Nephron (organoid): ENCODE measurements at regions not wholly inside any gene's neighbourhood (a gene's known extent, or its start where the extent isn't known, plus 50 kb on each side); places are given as distances from the start of the nearest gene placed in this dataset.
"Not testable (repeated sequence)": the region's sequence is repeated elsewhere in the genome, so short reads cannot be mapped to it uniquely, and the experiment has no call there.

Source experiments
- H3K27ac Mint-ChIP-seq, 3 experiments: 2 replicates each; pipeline ENCODE4 v1.8.0; 2020; ENCODE audit warnings: mixed read lengths in 3 of 3, mild to moderate bottlenecking in 2 of 3, moderate library complexity in 1 of 3
- H3K27me3 Mint-ChIP-seq: 2 replicates; pipeline ENCODE4 v1.8.0; 2021; ENCODE audit warnings: low read depth, mild to moderate bottlenecking, moderate library complexity, mixed read lengths
- H3K36me3 Mint-ChIP-seq: 2 replicates; pipeline ENCODE4 v1.8.0; 2020; ENCODE audit warnings: low read depth, mixed read lengths
- H3K4me1 Mint-ChIP-seq: 2 replicates; pipeline ENCODE4 v1.8.0; 2020; ENCODE audit warnings: mixed read lengths
- H3K4me3 Mint-ChIP-seq, 3 experiments: 2 replicates each; pipeline ENCODE4 v1.8.0; 2020; ENCODE audit warnings: mild to moderate bottlenecking in 3 of 3, mixed read lengths in 3 of 3, moderate library complexity in 2 of 3
- H3K9me3 Mint-ChIP-seq: 2 replicates; pipeline ENCODE4 v1.8.0; 2020; ENCODE audit warnings: mixed read lengths
- CTCF ChIP-seq, 3 experiments: fragments of 200-600 bp; sonication (generic); IDR thresholded peaks; one replicate each; pipeline ENCODE4 v1.5.0; 2021; ENCODE audit warnings: antibody characterized with exemption in 3 of 3; ENCODE audit not compliant: unreplicated experiment in 3 of 3

GRCh38 chr2:212794471-212794870, 255.9 kb upstream of the ERBB4 start:
- peaks cover 4% of the 10 kb centered on the region for H3K4me1 Mint-ChIP-seq
- H3K9me3 Mint-ChIP-seq = no peaks in the 10 kb centered on the region
- H3K4me3 Mint-ChIP-seq = no peak overlapping the region
- TF ChIP-seq CTCF (IDR thresholded peaks at IDR 0.05; ENCODE audit: unreplicated experiment in 3 of 3) = no peak
- no peaks in the 10 kb centered on the region for H3K27me3 Mint-ChIP-seq
- no peak overlapping the region for H3K27ac Mint-ChIP-seq
- no peaks in the 10 kb centered on the region for H3K36me3 Mint-ChIP-seq

- peaks cover 8% of the 10 kb centered on the region for H3K9me3 Mint-ChIP-seq
- H3K27me3 Mint-ChIP-seq = no peaks in the 10 kb centered on the region
- no peaks in the 10 kb centered on the region for H3K4me1 Mint-ChIP-seq
- no peak for TF ChIP-seq CTCF (IDR thresholded peaks at IDR 0.05; ENCODE audit: unreplicated experiment in 3 of 3)
- no peak overlapping the region for H3K4me3 Mint-ChIP-seq
- no peak overlapping the region for H3K27ac Mint-ChIP-seq
- H3K36me3 Mint-ChIP-seq = no peaks in the 10 kb centered on the region
Measured at GRCh38 chr2:212791569-212791968, 253.0 kb upstream of the ERBB4 start.

DNA sequence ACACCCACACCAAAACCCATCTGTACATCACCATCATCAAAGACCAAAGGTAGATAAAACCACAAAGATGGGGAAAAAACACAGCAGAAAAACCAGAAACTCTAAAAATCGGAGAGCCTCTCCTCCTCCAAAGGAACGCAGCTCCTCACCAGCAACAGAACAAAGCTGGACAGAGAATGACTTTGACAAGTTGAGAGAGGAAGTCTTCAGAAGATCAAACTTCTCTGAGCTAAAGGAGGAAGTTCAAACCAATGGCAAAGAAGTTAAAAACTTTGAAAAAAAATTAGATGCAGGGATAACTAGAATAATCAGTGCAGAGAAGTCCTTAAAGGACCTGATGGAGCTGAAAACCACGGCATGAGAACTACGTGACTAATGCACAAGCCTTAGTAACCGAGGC, 247.5 kb upstream of the ERBB4 start:
- not testable (repeated sequence) for H3K27ac Mint-ChIP-seq, H3K4me1 Mint-ChIP-seq, H3K36me3 Mint-ChIP-seq, H3K4me3 Mint-ChIP-seq, H3K27me3 Mint-ChIP-seq
- peaks cover 24% of the 10 kb centered on the region for H3K9me3 Mint-ChIP-seq

DNA sequence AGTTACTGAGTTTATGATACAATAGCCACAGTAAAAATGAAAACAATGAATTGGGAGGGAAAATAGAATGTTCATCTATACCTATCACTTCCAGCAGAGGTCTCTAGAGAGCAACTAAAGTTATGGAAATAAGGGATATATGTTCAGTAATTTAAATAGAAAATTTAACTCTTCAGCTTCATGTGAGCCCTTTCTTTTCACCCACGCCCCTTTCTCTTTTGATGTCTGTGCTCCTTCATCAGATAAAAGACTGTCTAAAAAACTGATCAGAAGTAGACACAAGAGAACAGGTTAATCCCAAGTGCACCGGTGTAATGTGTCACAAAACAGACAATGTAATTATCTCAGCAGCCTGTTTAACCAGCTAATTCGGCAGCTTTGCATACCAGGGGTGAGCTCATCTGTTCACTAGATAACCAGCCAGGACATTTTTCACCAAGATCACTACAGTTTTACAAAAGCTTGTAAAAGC, 238.5 kb upstream of the ERBB4 start:
- Mint-ChIP-seq H3K4me1 (no peaks in the 10 kb centered on the region), H3K27me3 (no peaks in the 10 kb centered on the region), H3K9me3 (no peaks in the 10 kb centered on the region), H3K4me3 (peak overlapping the region in 1 of 3 experiments; percentile 34), H3K36me3 (no peaks in the 10 kb centered on the region), H3K27ac (no peak overlapping the region)
- TF ChIP-seq CTCF (IDR thresholded peaks at IDR 0.05; ENCODE audit: unreplicated experiment in 3 of 3) = peak; percentile 51 to 76 (median 61)

GRCh38 chr2:212773808-212774339, 235.3 kb upstream of the ERBB4 start:
- H3K27me3 Mint-ChIP-seq = no peaks in the 10 kb centered on the region
- no peak for TF ChIP-seq CTCF (IDR thresholded peaks at IDR 0.05; ENCODE audit: unreplicated experiment in 3 of 3)
- no peaks in the 10 kb centered on the region for H3K9me3 Mint-ChIP-seq
- no peaks in the 10 kb centered on the region for H3K4me1 Mint-ChIP-seq
- no peak overlapping the region for H3K4me3 Mint-ChIP-seq
- H3K27ac Mint-ChIP-seq = no peak overlapping the region
- H3K36me3 Mint-ChIP-seq = no peaks in the 10 kb centered on the region

GRCh38 chr2:212770240-212770639, 231.6 kb upstream of the ERBB4 start:
- H3K4me1 Mint-ChIP-seq = peaks cover 7% of the 10 kb centered on the region
- no peaks in the 10 kb centered on the region for H3K9me3 Mint-ChIP-seq
- no peak overlapping the region for H3K27ac Mint-ChIP-seq
- H3K4me3 Mint-ChIP-seq = no peak overlapping the region
- H3K36me3 Mint-ChIP-seq = no peaks in the 10 kb centered on the region
- TF ChIP-seq CTCF (IDR thresholded peaks at IDR 0.05; ENCODE audit: unreplicated experiment in 3 of 3) = no peak
- no peaks in the 10 kb centered on the region for H3K27me3 Mint-ChIP-seq
